ENCODE measurements at regions not wholly inside any gene's neighbourhood (a gene's known extent, or its start where the extent isn't known, plus 50 kb on each side); places are given as distances from the start of the nearest gene placed in this dataset.
A peak's percentile ranks its signal among the peaks of the same experiment; 100 is the strongest.

GRCh38 chr11:114836161-114836560, 157.8 kb downstream of the NXPE2 start:
- peak overlapping the region; percentile 6; the same call in 1 of the 2 replicates for H3K27ac ChIP-seq
- no peak for TF ChIP-seq CTCF (conservative IDR thresholded peaks at IDR 0.05)

GRCh38 chr11:114844896-114845295, 166.6 kb downstream of the NXPE2 start:
- TF ChIP-seq CTCF (conservative IDR thresholded peaks at IDR 0.05), result no peak

GRCh38 chr11:114845766-114846415, 167.6 kb downstream of the NXPE2 start:
- no peak for TF ChIP-seq CTCF (conservative IDR thresholded peaks at IDR 0.05)
- peak overlapping the region; percentile 22; the same call in 1 of the 2 replicates for H3K27ac ChIP-seq

More at GRCh38 chr11:114844896-114845295, 166.6 kb downstream of the NXPE2 start:
- H3K27ac ChIP-seq, result no peak overlapping the region

- peak; percentile 46 for TF ChIP-seq CTCF (conservative IDR thresholded peaks at IDR 0.05)
- peak overlapping the region; percentile 22; the same call in 1 of the 2 replicates for H3K27ac ChIP-seq
Observed at GRCh38 chr11:114846416-114846791, 168.1 kb downstream of the NXPE2 start.

GRCh38 chr11:114847306-114847975, 169.1 kb downstream of the NXPE2 start:
- no peak for TF ChIP-seq CTCF (conservative IDR thresholded peaks at IDR 0.05)
- no peak overlapping the region for H3K27ac ChIP-seq

GRCh38 chr11:114848027-114848426, 169.7 kb downstream of the NXPE2 start:
- no peak for TF ChIP-seq CTCF (conservative IDR thresholded peaks at IDR 0.05)
- H3K27ac ChIP-seq, result no peak overlapping the region

- TF ChIP-seq CTCF (conservative IDR thresholded peaks at IDR 0.05), result no peak
- H3K27ac ChIP-seq, result no peak overlapping the region
Observed at GRCh38 chr11:114857281-114857680, 179.0 kb downstream of the NXPE2 start.

All from VCaP (cell line).